HK-2 (cell line): ENCODE measurements at regions not wholly inside any gene's neighbourhood (a gene's known extent, or its start where the extent isn't known, plus 50 kb on each side); places are given as distances from the start of the nearest gene placed in this dataset.
"Not testable (repeated sequence)": the region's sequence is repeated elsewhere in the genome, so short reads cannot be mapped to it uniquely, and the experiment has no call there.

Experiments used
- DNase-seq: peaks from one replicate; pipeline ENCODE4 v3.0.0-alpha.2; 2018; ENCODE audit not compliant: unreplicated experiment

- peak; percentile 2 for DNase-seq
Observed at GRCh38 chr2:116510117-116510671, 1304.3 kb upstream of the DDX18 start.

- no peak for DNase-seq
Observed at GRCh38 chr2:116511426-116511825, 1303.1 kb upstream of the DDX18 start.

- no peak for DNase-seq
Observed at GRCh38 chr2:116513991-116514390, 1300.5 kb upstream of the DDX18 start.

- DNase-seq, result no peak
Observed at GRCh38 chr2:116517936-116518335, 1296.6 kb upstream of the DDX18 start.

- DNase-seq, result no peak
Observed at GRCh38 chr2:116537811-116538210, 1276.7 kb upstream of the DDX18 start.

GRCh38 chr2:116545286-116546068 is 1269.0 kb upstream of the DDX18 start:
- no peak for DNase-seq

- not testable (repeated sequence) for DNase-seq
Observed at GRCh38 chr2:116552738-116553419, 1261.6 kb upstream of the DDX18 start.

GRCh38 chr2:116580209-116580608 is 1234.3 kb upstream of the DDX18 start:
- no peak for DNase-seq

- no peak for DNase-seq
Observed at GRCh38 chr2:116582850-116583249, 1231.6 kb upstream of the DDX18 start.

- DNase-seq, result no peak
Observed at GRCh38 chr2:116585669-116586327, 1228.7 kb upstream of the DDX18 start.

GRCh38 chr2:116586328-116586689 is 1228.2 kb upstream of the DDX18 start:
- DNase-seq, result no peak
